PC-3 (cell line): ENCODE measurements at regions not wholly inside any gene's neighbourhood (a gene's known extent, or its start where the extent isn't known, plus 50 kb on each side); places are given as distances from the start of the nearest gene placed in this dataset.

Experiments used
- ATAC-seq: fragments of 200-7000 bp; cut with Tn5 transposase; 2 replicates; pipeline ENCODE4 v1.9.1; 2020; ENCODE audit warnings: mild to moderate bottlenecking, moderate library complexity
- BruUV-seq: library from RNA; stranded (reverse); fragments of 400-500 nt; replicated peaks from 2 replicates; lab custom pipeline; 2021; lab: Mats Ljungman, UMichigan
- CTCF ChIA-PET: fragments of 300-600 bp; sonication (Branson Sonifier 250); formaldehyde crosslinking; loops from one replicate; lab custom pipeline; 2022; ENCODE audit warnings: antibody characterized with exemption; lab: Charles Lee
- POLR2A ChIA-PET: fragments of 300-600 bp; sonication (Branson Sonifier 250); formaldehyde crosslinking; loops from one replicate; lab custom pipeline; 2022; ENCODE audit warnings: antibody characterized with exemption; ENCODE audit not compliant: unreplicated experiment; lab: Charles Lee
- DNase-seq: peaks from one replicate; pipeline ENCODE4 v3.0.0-alpha.2; 2015
- H2AFZ ChIP-seq: fragments of 300-600 bp; sonication (generic); 2 replicates; pipeline ENCODE4 v1.6.0; 2016; ENCODE audit warnings: antibody characterized with exemption, low read length
- H3F3A ChIP-seq: fragments of 300-600 bp; sonication (generic); one replicate; pipeline ENCODE4 v1.6.0; 2017; ENCODE audit warnings: antibody characterized with exemption, low read length, control low read depth, mild to moderate bottlenecking; ENCODE audit not compliant: unreplicated experiment
- H3K27ac ChIP-seq: fragments of 300-600 bp; sonication (generic); 2 replicates; pipeline ENCODE4 v1.5.1; 2016; ENCODE audit warnings: mild to moderate bottlenecking, low read length
- H3K27me3 ChIP-seq: fragments of 300-600 bp; sonication (generic); 2 replicates; pipeline ENCODE4 v1.6.1; 2016; ENCODE audit warnings: low read length, mixed read lengths
- H3K36me3 ChIP-seq: fragments of 300-600 bp; sonication (generic); 2 replicates; pipeline ENCODE4 v1.6.1; 2016; ENCODE audit warnings: low read depth, mixed run types, low read length, mixed read lengths
- H3K4me1 ChIP-seq: fragments of 300-600 bp; sonication (generic); 2 replicates; pipeline ENCODE4 v1.5.1; 2016; ENCODE audit warnings: low read length; ENCODE audit not compliant: insufficient read depth
- H3K4me2 ChIP-seq: fragments of 300-600 bp; sonication (generic); 2 replicates; pipeline ENCODE4 v1.6.0; 2016; ENCODE audit warnings: low read length
- H3K4me3 ChIP-seq: fragments of 300-600 bp; sonication (generic); 2 replicates; pipeline ENCODE4 v1.5.1; 2016; ENCODE audit warnings: mild to moderate bottlenecking, low read length, mixed read lengths
- H3K79me2 ChIP-seq: fragments of 300-600 bp; sonication (generic); 2 replicates; pipeline ENCODE4 v1.6.1; 2017; ENCODE audit warnings: low read length, mixed read lengths
- H3K9ac ChIP-seq: fragments of 300-600 bp; sonication (generic); 2 replicates; pipeline ENCODE4 v1.6.0; 2016; ENCODE audit warnings: mild to moderate bottlenecking, low read length
- H3K9me2 ChIP-seq: fragments of 300-600 bp; sonication (generic); replicated peaks from 2 replicates; pipeline ENCODE4 v1.6.1; 2016; ENCODE audit warnings: mixed run types, low read length, mixed read lengths
- H3K9me3 ChIP-seq: fragments of 300-600 bp; sonication (generic); 2 replicates; pipeline ENCODE4 v1.6.1; 2016; ENCODE audit warnings: low read length, mixed read lengths
- H4K20me1 ChIP-seq: fragments of 300-600 bp; sonication (generic); 2 replicates; pipeline ENCODE4 v1.6.1; 2016; ENCODE audit warnings: low read length, mixed read lengths
- CTCF ChIP-seq: fragments of 300-600 bp; sonication (generic); conservative IDR thresholded peaks from 2 replicates; pipeline ENCODE4 v1.5.1; 2017; ENCODE audit warnings: antibody characterized with exemption, low read depth, mild to moderate bottlenecking, low read length
- EZH2 ChIP-seq: fragments of 300-600 bp; sonication (generic); IDR thresholded peaks from one replicate; pipeline ENCODE4 v1.6.1; 2017; ENCODE audit warnings: antibody characterized with exemption, mild to moderate bottlenecking, low read length; ENCODE audit not compliant: unreplicated experiment
- EZH2phosphoT487 ChIP-seq: fragments of 300-600 bp; sonication (generic); IDR thresholded peaks from 2 replicates; pipeline ENCODE4 v1.6.1; 2018; ENCODE audit warnings: mild to moderate bottlenecking, antibody characterized with exemption, low read length, borderline replicate concordance
- intact Hi-C: fragments of 100-400 bp; cut with micrococcal nuclease; formaldehyde crosslinking; loops from 2 replicates; pipeline ENCODE4 v1.9.0; 2023

GRCh38 chr11:38988908-38989307 lies 2390.9 kb upstream of the RAG2 start:
- Histone ChIP-seq H3K27me3 (no peaks in the 10 kb centered on the region), H3K4me2 (no peak overlapping the region), H3K79me2 (no peaks in the 10 kb centered on the region), H3K9ac (no peak overlapping the region), H3K4me3 (no peak overlapping the region), H3K9me2 (no peaks in the 10 kb centered on the region), H3K9me3 (no peaks in the 10 kb centered on the region), H3F3A (no peaks in the 10 kb centered on the region), H2AFZ (no peak overlapping the region), H3K36me3 (no peaks in the 10 kb centered on the region), H4K20me1 (no peaks in the 10 kb centered on the region), H3K27ac (no peak overlapping the region), H3K4me1 (no peaks in the 10 kb centered on the region)
- intact Hi-C loops, result no loop called here
- ATAC-seq (no peak), DNase-seq (no peak)
- TF ChIP-seq EZH2 (no peak), CTCF (no peak), EZH2phosphoT487 (no peak)
- BruUV-seq, result no TSS peak
- POLR2A ChIA-PET, result no interaction called here
- CTCF ChIA-PET, result no interaction called here

DNA sequence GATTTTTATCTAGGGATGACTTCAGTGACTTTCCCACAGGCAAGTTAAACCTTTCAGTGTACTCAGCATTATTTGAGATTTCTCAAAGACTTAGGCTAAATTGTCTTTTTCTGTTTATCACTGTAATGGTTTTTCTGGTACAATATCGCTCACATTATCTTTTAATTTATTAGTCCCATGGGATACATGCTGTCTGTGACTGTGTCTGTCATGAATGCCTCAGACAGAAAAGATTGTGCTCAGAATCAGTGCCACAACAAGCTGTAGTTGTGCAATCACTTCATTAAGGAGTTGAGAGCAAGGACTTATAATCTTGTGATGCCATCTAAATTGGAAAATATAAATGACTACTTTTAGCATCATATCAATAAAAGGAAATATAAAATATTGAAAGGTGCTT lies 2374.2 kb upstream of the RAG2 start:
- POLR2A ChIA-PET, result no interaction called here
- intact Hi-C loops, result loop anchor here (5.0 to 10.0 kb wide), 2 partner anchors 293 to 395 kb away; no protein-coding TSS in a partner anchor
- H2AFZ ChIP-seq, result no peak overlapping the region

More for the DNA sequence above, 2374.2 kb upstream of the RAG2 start:
- no peaks in the 10 kb centered on the region for H3K36me3 ChIP-seq
- no peak overlapping the region for H3K4me3 ChIP-seq
- TF ChIP-seq CTCF, result no peak
- TF ChIP-seq EZH2phosphoT487, result no peak
- no peak for TF ChIP-seq EZH2
- CTCF ChIA-PET, result no interaction called here
- no peak for ATAC-seq
- no peaks in the 10 kb centered on the region for H3K9me2 ChIP-seq
- H3K27me3 ChIP-seq, result no peaks in the 10 kb centered on the region
- no peak overlapping the region for H3K9ac ChIP-seq
- no peak overlapping the region for H3K27ac ChIP-seq
- H3K79me2 ChIP-seq, result no peaks in the 10 kb centered on the region
- no TSS peak for BruUV-seq
- DNase-seq, result no peak
- H3K4me2 ChIP-seq, result no peak overlapping the region
- H3K4me1 ChIP-seq, result peaks cover 13% of the 10 kb centered on the region
- H4K20me1 ChIP-seq, result no peaks in the 10 kb centered on the region
- no peaks in the 10 kb centered on the region for H3K9me3 ChIP-seq
- H3F3A ChIP-seq, result no peaks in the 10 kb centered on the region
